Caco-2 (cell line): ENCODE measurements at regions not wholly inside any gene's neighbourhood (a gene's known extent, or its start where the extent isn't known, plus 50 kb on each side); places are given as distances from the start of the nearest gene placed in this dataset.
A peak's percentile ranks its signal among the peaks of the same experiment; 100 is the strongest.

Experiments used
- BruUV-seq: library from RNA; stranded (reverse); fragments of 400-500 nt; replicated peaks from 2 replicates; lab custom pipeline; 2021; lab: Mats Ljungman, UMichigan
- CTCF ChIA-PET: fragments of 300-600 bp; sonication (Branson Sonifier 250); formaldehyde crosslinking; loops from one replicate; lab custom pipeline; 2022; ENCODE audit warnings: antibody characterized with exemption; lab: Charles Lee
- POLR2A ChIA-PET: fragments of 300-600 bp; sonication (Branson Sonifier 250); formaldehyde crosslinking; loops from one replicate; lab custom pipeline; 2022; ENCODE audit warnings: antibody characterized with exemption; lab: Charles Lee
- DNase-seq, 2 experiments: peaks; one replicate each; pipeline versions ENCODE4 v3.0.0 to v3.0.0-alpha.2; 2020 to 2022
- H3K27me3 ChIP-seq: replicated peaks from 2 replicates; pipeline ENCODE4 v1.6.0; 2011; ENCODE audit warnings: low read length; ENCODE audit not compliant: control insufficient read depth, insufficient read depth
- H3K36me3 ChIP-seq: 2 replicates; pipeline ENCODE4 v1.5.1; 2011; ENCODE audit warnings: low read length; ENCODE audit not compliant: control insufficient read depth, insufficient read depth
- H3K4me1 ChIP-seq: fragments of 250-450 bp; sonication (Bioruptor Pico); 2 replicates; pipeline ENCODE4 v1.5.1; 2020; ENCODE audit warnings: mild to moderate bottlenecking
- H3K4me3 ChIP-seq: 2 replicates; pipeline ENCODE4 v1.5.1; 2011; ENCODE audit warnings: low read depth, mild to moderate bottlenecking, control low read depth, low read length
- H3K9me3 ChIP-seq: fragments of 250-450 bp; sonication (Bioruptor Pico); 2 replicates; pipeline ENCODE4 v1.5.1; 2020; ENCODE audit warnings: mild to moderate bottlenecking, moderate library complexity
- H3K27ac Mint-ChIP-seq: one replicate; pipeline ENCODE4 v1.8.0; 2022; ENCODE audit warnings: mixed read lengths; ENCODE audit not compliant: unreplicated experiment
- H3K27me3 Mint-ChIP-seq: one replicate; pipeline ENCODE4 v1.8.0; 2022; ENCODE audit warnings: mixed read lengths; ENCODE audit not compliant: insufficient read depth, unreplicated experiment
- H3K36me3 Mint-ChIP-seq: one replicate; pipeline ENCODE4 v1.8.0; 2022; ENCODE audit warnings: mild to moderate bottlenecking, mixed read lengths; ENCODE audit not compliant: insufficient read depth, unreplicated experiment
- H3K4me1 Mint-ChIP-seq: one replicate; pipeline ENCODE4 v1.8.0; 2022; ENCODE audit warnings: low read depth, mixed read lengths; ENCODE audit not compliant: unreplicated experiment
- H3K4me3 Mint-ChIP-seq: one replicate; pipeline ENCODE4 v1.8.0; 2022; ENCODE audit warnings: mild to moderate bottlenecking, moderate library complexity, mixed read lengths; ENCODE audit not compliant: unreplicated experiment
- H3K9me3 Mint-ChIP-seq: one replicate; pipeline ENCODE4 v1.8.0; 2022; ENCODE audit warnings: mixed read lengths; ENCODE audit not compliant: unreplicated experiment
- intact Hi-C: fragments of 100-400 bp; cut with micrococcal nuclease; formaldehyde crosslinking; loops from one replicate; pipeline ENCODE4 v1.10.0; 2022; ENCODE audit not compliant: unreplicated experiment
- TF ChIP-seq, protein P1 (sequence below), 2 experiments: fragments of 200-600 bp in 1 of 2; IDR thresholded peaks; 1 replicate in 1 of 2; 2 replicates in 1 of 2; pipeline versions ENCODE4 v1.5.1 to v1.8.0; 2011 to 2022; ENCODE audit warnings: antibody characterized with exemption in 1 of 2, control low read depth in 1 of 2, inconsistent platforms in 1 of 2, low read depth in 1 of 2, low read length in 1 of 2, mild to moderate bottlenecking in 1 of 2, moderate library complexity in 1 of 2; ENCODE audit not compliant: insufficient read depth in 1 of 2, severe bottlenecking in 1 of 2, unreplicated experiment in 1 of 2

DNA sequence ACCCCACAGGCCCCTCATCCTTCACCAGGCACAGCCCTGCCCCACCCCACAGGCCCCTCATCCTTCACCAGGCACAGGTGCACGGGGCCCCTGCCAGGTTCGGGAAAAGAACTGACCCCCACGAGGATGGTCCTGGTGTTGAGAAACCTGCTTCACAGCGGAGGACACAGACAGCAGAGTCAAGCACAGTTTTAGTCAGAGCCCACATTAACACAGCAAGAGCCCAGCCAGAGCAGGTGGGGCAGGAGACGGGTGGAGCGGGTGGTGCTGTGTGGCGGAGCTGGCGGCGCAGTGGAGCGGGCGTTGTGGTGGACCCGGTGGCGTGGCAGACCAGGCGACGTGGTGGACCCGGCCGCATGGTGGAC, 1085.5 kb downstream of the BRD1 start:
- CTCF ChIA-PET: no interaction called here

DNA sequence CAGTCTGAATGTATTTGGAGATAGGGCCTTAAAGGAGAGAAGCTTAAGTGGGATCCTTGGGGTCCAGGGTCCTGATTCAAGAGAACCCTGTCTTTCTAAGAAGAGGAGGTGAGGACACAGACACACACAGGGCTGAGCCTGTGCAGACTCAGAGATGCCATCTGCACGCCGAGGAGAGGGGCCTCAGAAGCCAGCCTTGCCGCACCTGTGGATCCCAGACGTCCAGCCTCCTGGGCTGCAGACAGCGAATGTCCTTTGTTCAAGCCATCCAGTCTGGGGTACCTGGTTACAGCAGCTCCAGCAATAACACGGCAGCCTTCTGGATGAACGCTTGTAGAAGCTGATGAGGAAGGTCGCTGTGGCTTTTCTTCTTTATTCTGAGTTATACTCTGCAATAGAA, 1086.1 kb downstream of the BRD1 start:
- intact Hi-C loops: no loop called here
- no peak overlapping the region for H3K4me3 Mint-ChIP-seq
- H3K27me3 Mint-ChIP-seq: peaks cover 2% of the 10 kb centered on the region
- H3K36me3 Mint-ChIP-seq: no peaks in the 10 kb centered on the region
- DNase-seq: peak in 1 of 2 experiments; percentile 18
- H3K36me3 ChIP-seq: no peaks in the 10 kb centered on the region
- H3K27ac Mint-ChIP-seq: no peak overlapping the region
- H3K27me3 ChIP-seq: no peaks in the 10 kb centered on the region
- H3K9me3 Mint-ChIP-seq: no peaks in the 10 kb centered on the region
- no peaks in the 10 kb centered on the region for H3K9me3 ChIP-seq
- H3K4me1 Mint-ChIP-seq: no peaks in the 10 kb centered on the region
- TF ChIP-seq, protein P1, sequence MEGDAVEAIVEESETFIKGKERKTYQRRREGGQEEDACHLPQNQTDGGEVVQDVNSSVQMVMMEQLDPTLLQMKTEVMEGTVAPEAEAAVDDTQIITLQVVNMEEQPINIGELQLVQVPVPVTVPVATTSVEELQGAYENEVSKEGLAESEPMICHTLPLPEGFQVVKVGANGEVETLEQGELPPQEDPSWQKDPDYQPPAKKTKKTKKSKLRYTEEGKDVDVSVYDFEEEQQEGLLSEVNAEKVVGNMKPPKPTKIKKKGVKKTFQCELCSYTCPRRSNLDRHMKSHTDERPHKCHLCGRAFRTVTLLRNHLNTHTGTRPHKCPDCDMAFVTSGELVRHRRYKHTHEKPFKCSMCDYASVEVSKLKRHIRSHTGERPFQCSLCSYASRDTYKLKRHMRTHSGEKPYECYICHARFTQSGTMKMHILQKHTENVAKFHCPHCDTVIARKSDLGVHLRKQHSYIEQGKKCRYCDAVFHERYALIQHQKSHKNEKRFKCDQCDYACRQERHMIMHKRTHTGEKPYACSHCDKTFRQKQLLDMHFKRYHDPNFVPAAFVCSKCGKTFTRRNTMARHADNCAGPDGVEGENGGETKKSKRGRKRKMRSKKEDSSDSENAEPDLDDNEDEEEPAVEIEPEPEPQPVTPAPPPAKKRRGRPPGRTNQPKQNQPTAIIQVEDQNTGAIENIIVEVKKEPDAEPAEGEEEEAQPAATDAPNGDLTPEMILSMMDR (IDR thresholded peaks at IDR 0.05; ENCODE audit: insufficient read depth in 1 of 2, low read depth in 1 of 2, low read length in 1 of 2, severe bottlenecking in 1 of 2, unreplicated experiment in 1 of 2): no peak
- ChIA-PET POLR2A (no interaction called here), CTCF (no interaction called here)
- no peak overlapping the region for H3K4me3 ChIP-seq
- H3K4me1 ChIP-seq: no peaks in the 10 kb centered on the region
- BruUV-seq: no TSS peak

More for the DNA sequence above, 1085.5 kb downstream of the BRD1 start:
- Mint-ChIP-seq H3K36me3 (no peaks in the 10 kb centered on the region), H3K9me3 (no peaks in the 10 kb centered on the region), H3K4me3 (no peak overlapping the region), H3K27me3 (peaks cover 2% of the 10 kb centered on the region), H3K27ac (no peak overlapping the region), H3K4me1 (no peaks in the 10 kb centered on the region)
- Histone ChIP-seq H3K4me3 (no peak overlapping the region), H3K4me1 (no peaks in the 10 kb centered on the region), H3K9me3 (no peaks in the 10 kb centered on the region), H3K36me3 (no peaks in the 10 kb centered on the region), H3K27me3 (no peaks in the 10 kb centered on the region)
- DNase-seq: no peak
- POLR2A ChIA-PET: no interaction called here
- BruUV-seq: no TSS peak
- TF ChIP-seq, protein P1 (IDR thresholded peaks at IDR 0.05; ENCODE audit: insufficient read depth in 1 of 2, low read depth in 1 of 2, low read length in 1 of 2, severe bottlenecking in 1 of 2, unreplicated experiment in 1 of 2): no peak
- intact Hi-C loops: no loop called here

DNA sequence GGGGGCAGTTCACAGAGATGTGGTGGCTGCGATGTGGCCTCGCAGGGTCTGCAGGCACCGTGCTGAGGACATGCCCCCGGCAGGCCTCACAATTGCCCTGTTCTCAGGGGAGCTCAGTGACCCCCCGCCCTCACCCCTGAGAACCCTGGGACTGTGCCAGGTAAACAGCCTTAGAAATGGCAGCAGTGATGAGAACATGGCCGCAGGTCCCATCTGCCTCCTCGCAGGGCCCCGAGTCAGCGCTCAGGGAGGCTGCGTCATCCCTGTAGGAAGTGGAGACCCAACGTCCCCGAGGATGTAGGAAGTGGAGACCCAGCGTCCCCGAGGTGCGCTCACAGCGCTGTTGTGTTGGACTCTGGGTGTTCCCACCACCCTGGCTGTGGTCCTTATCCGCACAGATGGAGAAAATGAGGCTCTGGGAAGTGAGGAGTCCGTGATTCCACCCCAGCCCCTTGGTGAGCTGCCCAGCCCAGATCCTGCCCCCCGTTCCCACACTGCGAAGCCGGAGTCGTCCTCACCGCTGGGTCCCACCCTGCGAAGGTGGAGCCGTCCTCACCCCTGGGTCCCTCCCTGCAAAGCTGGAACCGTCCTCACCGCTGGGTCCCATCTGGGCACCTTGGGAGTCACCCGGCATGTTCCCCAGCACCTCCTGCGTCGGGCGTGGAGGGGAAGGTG, 1086.8 kb downstream of the BRD1 start:
- POLR2A ChIA-PET: no interaction called here
- H3K27ac Mint-ChIP-seq: no peak overlapping the region
- H3K9me3 ChIP-seq: no peaks in the 10 kb centered on the region
- no peaks in the 10 kb centered on the region for H3K4me1 ChIP-seq
- BruUV-seq: no TSS peak
- CTCF ChIA-PET: no interaction called here
- H3K36me3 ChIP-seq: no peaks in the 10 kb centered on the region
- peak in 1 of 2 experiments; percentile 8 for DNase-seq
- H3K4me3 ChIP-seq: no peak overlapping the region
- TF ChIP-seq, protein P1 (IDR thresholded peaks at IDR 0.05; ENCODE audit: insufficient read depth in 1 of 2, low read depth in 1 of 2, low read length in 1 of 2, severe bottlenecking in 1 of 2, unreplicated experiment in 1 of 2): no peak
- intact Hi-C loops: no loop called here
- H3K27me3 Mint-ChIP-seq: peaks cover 2% of the 10 kb centered on the region
- no peaks in the 10 kb centered on the region for H3K4me1 Mint-ChIP-seq
- no peaks in the 10 kb centered on the region for H3K9me3 Mint-ChIP-seq
- H3K36me3 Mint-ChIP-seq: no peaks in the 10 kb centered on the region
- H3K4me3 Mint-ChIP-seq: no peak overlapping the region
- no peaks in the 10 kb centered on the region for H3K27me3 ChIP-seq
